GM18909 (cell line): ENCODE measurements at regions not wholly inside any gene's neighbourhood (a gene's known extent, or its start where the extent isn't known, plus 50 kb on each side); places are given as distances from the start of the nearest gene placed in this dataset.
"Not testable (repeated sequence)": the region's sequence is repeated elsewhere in the genome, so short reads cannot be mapped to it uniquely, and the experiment has no call there.

Experiments
- ATAC-seq: cut with Tn5 transposase; IDR thresholded peaks from one replicate; pipeline ENCODE4 v1.9.1; 2021; ENCODE audit warnings: mild to moderate bottlenecking; ENCODE audit not compliant: unreplicated experiment, poor library complexity

GRCh38 chr14:99009871-99010270, 262.1 kb downstream of the BCL11B start:
- no peak for ATAC-seq

- ATAC-seq = no peak
These were observed 260.6 kb downstream of the BCL11B start for GRCh38 chr14:99011385-99011784.

- ATAC-seq = no peak
These were observed 259.3 kb downstream of the BCL11B start for GRCh38 chr14:99012703-99013102.

GRCh38 chr14:99015833-99016232, 256.2 kb downstream of the BCL11B start:
- no peak for ATAC-seq

- no peak for ATAC-seq
These were observed 248.6 kb downstream of the BCL11B start for GRCh38 chr14:99023371-99023770.

- ATAC-seq = no peak
These were observed 247.1 kb downstream of the BCL11B start for GRCh38 chr14:99024926-99025325.

- no peak for ATAC-seq
These were observed 246.6 kb downstream of the BCL11B start for GRCh38 chr14:99025418-99025817.

GRCh38 chr14:99026471-99026870, 245.5 kb downstream of the BCL11B start:
- ATAC-seq = no peak

GRCh38 chr14:99028041-99028440, 244.0 kb downstream of the BCL11B start:
- no peak for ATAC-seq

- no peak for ATAC-seq
These were observed 243.5 kb downstream of the BCL11B start for GRCh38 chr14:99028521-99028920.

GRCh38 chr14:99029145-99029915, 242.7 kb downstream of the BCL11B start:
- no peak for ATAC-seq

- ATAC-seq = no peak
These were observed 242.1 kb downstream of the BCL11B start for GRCh38 chr14:99029916-99030305.

- no peak for ATAC-seq
These were observed 241.5 kb downstream of the BCL11B start for GRCh38 chr14:99030454-99030853.

GRCh38 chr14:99032759-99033158, 239.2 kb downstream of the BCL11B start:
- ATAC-seq = no peak

GRCh38 chr14:99033951-99034350, 238.0 kb downstream of the BCL11B start:
- ATAC-seq = no peak

GRCh38 chr14:99034711-99035171, 237.3 kb downstream of the BCL11B start:
- no peak for ATAC-seq

GRCh38 chr14:99035268-99035667, 236.7 kb downstream of the BCL11B start:
- ATAC-seq = no peak

- ATAC-seq = no peak
These were observed 236.0 kb downstream of the BCL11B start for GRCh38 chr14:99035712-99036610.

GRCh38 chr14:99036611-99037293, 235.2 kb downstream of the BCL11B start:
- ATAC-seq = no peak

GRCh38 chr14:99037326-99037725, 234.7 kb downstream of the BCL11B start:
- ATAC-seq = not testable (repeated sequence)
